ENCODE measurements at regions not wholly inside any gene's neighbourhood (a gene's known extent, or its start where the extent isn't known, plus 50 kb on each side); places are given as distances from the start of the nearest gene placed in this dataset.

GRCh38 chr3:141436180-141436579 lies 50.6 kb upstream of the RASA2 start:
- H3K4me3 Mint-ChIP-seq: no peak overlapping the region
- H3K4me1 Mint-ChIP-seq (ENCODE audit: low read depth): peaks cover 17% of the 10 kb centered on the region
- intact Hi-C loops (cut with micrococcal nuclease): no loop called here
- H3K36me3 Mint-ChIP-seq (ENCODE audit: low read depth): peaks cover 41% of the 10 kb centered on the region
- H3K27me3 Mint-ChIP-seq: no peaks in the 10 kb centered on the region
- H3K27ac Mint-ChIP-seq: no peak overlapping the region
- H3K9me3 Mint-ChIP-seq: no peaks in the 10 kb centered on the region

All from dendritic cell treated with granulocyte-macrophage colony-stimulating factor and Interleukin-4, amounts not matched to agents 40 ng/mL and 50 ng/mL, for 4 days (primary cell).